Hepatocyte (in vitro differentiated cells): ENCODE measurements at regions not wholly inside any gene's neighbourhood (a gene's known extent, or its start where the extent isn't known, plus 50 kb on each side); places are given as distances from the start of the nearest gene placed in this dataset.

Source experiments
- DNase-seq: peaks from one replicate; pipeline ENCODE4 v3.0.0-alpha.2; 2016; ENCODE audit warnings: low spot score
- H2AFZ ChIP-seq: fragments of 200-600 bp; sonication (generic); 2 replicates; pipeline ENCODE4 v1.6.0; 2016; ENCODE audit warnings: antibody characterized with exemption, mild to moderate bottlenecking
- H3K27ac ChIP-seq: fragments of 200-600 bp; sonication (generic); 2 replicates; pipeline ENCODE4 v1.5.1; 2016; ENCODE audit warnings: mild to moderate bottlenecking
- H3K27me3 ChIP-seq: fragments of 200-600 bp; sonication (generic); 2 replicates; pipeline ENCODE4 v1.6.1; 2016
- H3K36me3 ChIP-seq: fragments of 200-600 bp; sonication (generic); replicated peaks from 2 replicates; pipeline ENCODE4 v1.5.1; 2016; ENCODE audit warnings: low read depth; ENCODE audit not compliant: insufficient read depth
- H3K4me1 ChIP-seq: fragments of 200-600 bp; sonication (generic); 2 replicates; pipeline ENCODE4 v1.5.1; 2016; ENCODE audit warnings: mild to moderate bottlenecking, moderate library complexity; ENCODE audit not compliant: insufficient read depth
- H3K4me2 ChIP-seq: fragments of 200-600 bp; sonication (generic); 2 replicates; pipeline ENCODE4 v1.6.0; 2016
- H3K4me3 ChIP-seq: fragments of 200-600 bp; sonication (generic); 2 replicates; pipeline ENCODE4 v1.5.1; 2016; ENCODE audit warnings: mild to moderate bottlenecking
- H3K79me2 ChIP-seq: fragments of 200-600 bp; sonication (generic); 2 replicates; pipeline ENCODE4 v1.6.0; 2017; ENCODE audit warnings: mild to moderate bottlenecking
- H3K9me2 ChIP-seq: fragments of 200-600 bp; sonication (generic); replicated peaks from 2 replicates; pipeline ENCODE4 v1.6.0; 2017; ENCODE audit warnings: mild to moderate bottlenecking; ENCODE audit not compliant: insufficient read depth
- H3K9me3 ChIP-seq: fragments of 200-600 bp; sonication (generic); 2 replicates; pipeline ENCODE4 v1.5.1; 2016; ENCODE audit warnings: low read depth, mild to moderate bottlenecking
- H4K20me1 ChIP-seq: fragments of 200-600 bp; sonication (generic); 2 replicates; pipeline ENCODE4 v1.6.0; 2016; ENCODE audit warnings: mild to moderate bottlenecking; ENCODE audit not compliant: insufficient read depth, poor library complexity, severe bottlenecking
- CTCF ChIP-seq: fragments of 200-600 bp; sonication (generic); IDR thresholded peaks from 2 replicates; pipeline ENCODE4 v1.5.1; 2016; ENCODE audit warnings: antibody characterized with exemption, mild to moderate bottlenecking; ENCODE audit not compliant: poor library complexity
- EZH2 ChIP-seq: fragments of 200-600 bp; sonication (generic); IDR thresholded peaks from 2 replicates; pipeline ENCODE4 v1.6.1; 2016; ENCODE audit warnings: antibody characterized with exemption, mild to moderate bottlenecking, borderline replicate concordance
- EZH2phosphoT487 ChIP-seq: fragments of 200-600 bp; sonication (generic); IDR thresholded peaks from one replicate; pipeline ENCODE4 v1.6.1; 2018; ENCODE audit warnings: antibody characterized with exemption, mild to moderate bottlenecking, low read depth, moderate library complexity; ENCODE audit not compliant: unreplicated experiment, severe bottlenecking
- WGBS: methylation state at CpG from one replicate; pipeline ENCODE4 v1.1.6; 2016; ENCODE audit warnings: low lambda C conversion rate; ENCODE audit errors: missing lambda C conversion rate; 5-methylcytosine and 5-hydroxymethylcytosine counted together

DNA sequence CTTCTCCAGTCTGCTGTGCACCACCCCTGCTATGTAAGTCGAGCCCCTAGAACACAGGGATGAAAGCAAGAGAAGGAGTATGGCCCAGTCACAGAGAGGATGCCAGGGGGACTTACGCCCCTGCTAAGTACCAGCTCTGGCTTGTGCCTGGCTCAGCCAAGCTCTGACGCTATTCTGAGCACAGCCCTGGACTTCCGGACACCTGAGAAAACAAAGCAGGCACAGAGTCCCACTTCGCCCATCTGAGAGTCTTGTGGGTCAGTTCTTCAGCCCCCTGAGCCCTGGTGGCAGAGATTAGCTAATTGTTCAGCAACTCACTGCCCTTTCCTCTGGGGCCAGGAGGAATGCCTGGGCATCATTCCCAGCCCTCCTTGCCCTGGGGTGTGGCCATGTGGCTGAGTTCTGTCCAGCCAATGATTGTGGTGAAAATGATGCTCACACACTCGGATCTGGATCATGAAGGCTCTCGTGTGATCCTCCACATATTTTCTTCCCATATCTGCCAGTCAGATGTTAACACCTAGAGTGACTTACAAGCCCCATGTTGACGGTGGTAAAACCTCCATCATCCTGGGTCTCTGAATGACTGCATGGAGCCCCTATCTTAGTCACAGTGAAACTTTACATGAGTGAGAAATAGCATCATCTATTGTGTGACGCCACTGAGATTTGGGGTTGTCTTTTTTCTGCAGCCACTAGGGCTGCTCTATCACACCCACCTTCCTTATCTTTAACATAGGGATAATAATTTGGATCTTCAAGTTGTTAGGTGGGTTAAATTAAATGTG is 105.7 kb downstream of the TPRA1 start:
- no peak for TF ChIP-seq CTCF
- TF ChIP-seq EZH2, result no peak
- no peak for TF ChIP-seq EZH2phosphoT487
- no peak for DNase-seq
- Histone ChIP-seq H3K4me3 (no peak overlapping the region), H3K4me2 (no peak overlapping the region), H3K4me1 (no peaks in the 10 kb centered on the region), H3K27ac (no peak overlapping the region), H3K36me3 (no peaks in the 10 kb centered on the region), H3K9me3 (no peaks in the 10 kb centered on the region), H3K9me2 (no peaks in the 10 kb centered on the region), H2AFZ (no peak overlapping the region), H3K79me2 (no peaks in the 10 kb centered on the region), H4K20me1 (no peaks in the 10 kb centered on the region), H3K27me3 (no peaks in the 10 kb centered on the region)
- 77% methylated on average over 9 of the region's 9 CpGs for WGBS

DNA sequence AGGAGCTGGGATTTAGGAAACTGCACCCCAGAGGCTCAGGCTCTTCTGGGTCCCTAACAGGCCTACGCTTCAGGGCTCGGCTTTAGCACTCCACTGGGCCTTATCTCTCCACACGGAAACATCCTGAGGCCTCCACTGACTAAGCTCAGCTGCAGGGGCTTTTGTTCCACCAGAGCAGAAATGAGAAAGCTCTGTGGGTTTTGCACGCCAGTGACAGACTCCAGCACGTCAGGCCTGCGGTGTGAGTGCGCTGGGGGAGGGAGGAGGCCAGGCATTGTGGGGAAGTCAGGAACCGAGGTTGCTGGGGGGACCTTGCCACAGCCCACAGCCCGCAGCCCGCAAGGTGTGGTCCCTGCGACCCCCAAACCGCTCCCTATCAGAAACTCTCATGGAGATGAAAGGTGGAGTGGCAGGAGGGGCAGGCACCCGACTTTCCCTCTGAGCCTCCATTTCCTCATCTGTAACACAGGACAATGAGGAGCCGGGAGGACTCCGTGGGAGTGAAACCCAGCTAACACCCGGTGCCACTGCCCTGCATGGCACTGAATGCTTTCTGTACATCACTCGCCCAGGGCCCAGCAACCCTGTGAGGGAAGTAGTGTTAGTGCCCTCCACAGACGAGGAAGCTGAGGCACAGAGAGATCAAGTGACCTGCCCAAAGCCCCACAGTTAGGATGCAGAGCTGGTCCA is 106.5 kb downstream of the TPRA1 start:
- no peak for DNase-seq
- H4K20me1 ChIP-seq, result no peaks in the 10 kb centered on the region
- H2AFZ ChIP-seq, result no peak overlapping the region
- no peaks in the 10 kb centered on the region for H3K4me1 ChIP-seq
- no peaks in the 10 kb centered on the region for H3K36me3 ChIP-seq
- H3K27me3 ChIP-seq, result no peaks in the 10 kb centered on the region
- no peaks in the 10 kb centered on the region for H3K79me2 ChIP-seq
- no peak overlapping the region for H3K27ac ChIP-seq
- WGBS, result 76% methylated on average over 18 of the region's 18 CpGs
- H3K4me2 ChIP-seq, result no peak overlapping the region
- no peak overlapping the region for H3K4me3 ChIP-seq
- no peaks in the 10 kb centered on the region for H3K9me3 ChIP-seq
- TF ChIP-seq CTCF, result no peak
- no peak for TF ChIP-seq EZH2phosphoT487
- TF ChIP-seq EZH2, result no peak
- H3K9me2 ChIP-seq, result no peaks in the 10 kb centered on the region

- H3K79me2 ChIP-seq, result no peaks in the 10 kb centered on the region
- TF ChIP-seq CTCF (no peak), EZH2 (no peak), EZH2phosphoT487 (no peak)
- no peak overlapping the region for H3K4me3 ChIP-seq
- H3K27ac ChIP-seq, result no peak overlapping the region
- no peaks in the 10 kb centered on the region for H3K9me2 ChIP-seq
- no peaks in the 10 kb centered on the region for H3K9me3 ChIP-seq
- H3K4me2 ChIP-seq, result no peak overlapping the region
- 84% methylated on average over 9 of the region's 11 CpGs for WGBS
- H2AFZ ChIP-seq, result no peak overlapping the region
- no peaks in the 10 kb centered on the region for H4K20me1 ChIP-seq
- H3K27me3 ChIP-seq, result no peaks in the 10 kb centered on the region
- H3K4me1 ChIP-seq, result no peaks in the 10 kb centered on the region
- no peaks in the 10 kb centered on the region for H3K36me3 ChIP-seq
- DNase-seq, result no peak
Measured at GRCh38 chr3:127483005-127483641, 107.4 kb downstream of the TPRA1 start.
